ENCODE measurements at regions not wholly inside any gene's neighbourhood (a gene's known extent, or its start where the extent isn't known, plus 50 kb on each side); places are given as distances from the start of the nearest gene placed in this dataset.

DNA sequence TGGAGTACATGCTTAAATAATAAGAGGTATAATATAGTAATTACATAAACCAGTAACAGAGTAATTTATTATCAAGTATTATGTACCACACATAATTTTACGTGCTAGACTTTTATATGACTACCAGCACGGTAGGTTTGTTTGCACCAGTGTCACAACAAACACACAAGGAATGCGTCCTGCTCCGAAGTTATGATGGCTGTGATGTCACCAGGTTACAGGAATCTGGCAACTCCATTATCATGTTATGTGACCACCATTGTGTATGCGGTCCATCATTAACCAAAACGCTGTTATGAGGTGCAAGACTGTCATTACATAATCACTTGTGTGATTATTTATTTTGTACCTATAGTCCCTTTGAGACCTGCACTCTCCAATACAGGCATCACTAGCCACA is 235.2 kb upstream of the PMEPA1 start:
- no peak for DNase-seq (ENCODE audit: low read depth in 2 of 2)

DNA sequence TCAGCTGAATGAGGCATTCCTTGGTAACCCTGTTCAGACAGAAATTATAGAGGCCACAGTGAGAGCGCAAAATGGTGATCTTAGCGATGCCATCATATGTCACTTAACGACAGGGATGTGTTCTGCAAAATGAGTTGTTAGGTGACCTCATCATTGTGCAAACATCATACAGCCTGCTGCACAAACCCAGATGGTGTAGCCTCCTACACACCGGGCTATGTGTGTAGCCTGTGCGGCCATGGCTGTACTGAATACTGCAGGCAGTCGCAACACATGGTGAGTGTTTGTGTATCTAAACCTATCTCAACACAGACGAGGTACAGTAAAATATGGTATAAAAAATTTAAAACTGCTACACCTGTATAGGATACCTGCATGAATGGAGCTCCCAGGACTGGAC is 234.1 kb upstream of the PMEPA1 start:
- DNase-seq (ENCODE audit: low read depth in 2 of 2): no peak

DNA sequence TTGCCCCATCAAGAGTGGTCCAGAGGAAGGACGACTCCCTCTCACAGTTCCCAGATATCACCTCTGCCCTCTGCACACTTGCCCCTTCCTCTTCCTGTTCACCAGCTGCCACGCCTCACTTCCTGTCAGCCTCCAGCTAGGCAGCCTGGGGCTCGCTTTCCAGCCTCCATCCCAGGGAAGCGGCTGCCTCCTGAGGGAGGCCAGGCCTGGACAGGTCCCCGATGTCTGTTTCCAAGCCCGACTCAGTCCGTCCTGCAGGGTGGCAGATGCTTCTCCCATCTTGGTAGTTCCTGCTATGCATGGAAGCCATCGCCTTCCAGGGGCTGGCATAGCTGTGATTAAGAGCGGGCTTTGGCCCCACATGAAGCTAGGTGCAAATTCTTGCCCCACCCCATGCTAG is 233.5 kb upstream of the PMEPA1 start:
- no peak for DNase-seq (ENCODE audit: low read depth in 2 of 2)

DNA sequence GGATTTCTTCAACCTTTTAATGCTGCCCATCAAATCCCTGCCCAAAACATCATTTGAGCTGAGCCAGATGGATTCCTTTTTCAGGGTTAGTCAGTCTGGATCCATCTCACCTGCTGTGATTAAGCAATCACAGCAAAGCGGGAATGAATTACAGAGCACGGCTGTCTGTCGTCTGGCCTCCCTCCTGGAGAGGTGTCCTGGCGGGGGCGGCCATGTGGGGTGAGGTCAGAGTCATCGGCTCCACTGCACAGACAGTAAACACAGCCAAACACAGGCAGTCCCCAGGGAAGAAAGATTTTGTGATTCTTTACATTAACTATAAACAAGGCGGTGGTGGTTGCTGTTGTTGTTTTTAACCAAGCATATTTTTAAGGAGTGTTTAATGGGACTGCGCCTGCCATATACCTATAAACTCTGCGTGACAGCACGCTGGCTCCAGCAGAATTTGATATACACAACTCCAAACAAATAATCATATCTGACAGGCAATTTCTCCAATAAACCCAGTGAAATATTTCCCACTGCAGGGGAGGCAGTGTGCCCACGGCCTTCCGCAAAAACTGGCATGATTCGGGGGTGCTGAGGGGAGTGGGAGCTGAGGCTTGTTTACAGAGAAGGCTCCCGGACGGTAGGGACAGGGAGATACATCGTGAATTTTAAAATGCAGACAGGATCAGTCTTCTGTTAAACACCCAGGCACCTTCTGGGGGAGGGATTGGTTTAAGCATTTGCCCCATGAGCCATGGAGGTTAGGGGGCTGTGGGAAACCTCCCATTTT is 232.0 kb upstream of the PMEPA1 start:
- DNase-seq (ENCODE audit: low read depth in 2 of 2): no peak

DNA sequence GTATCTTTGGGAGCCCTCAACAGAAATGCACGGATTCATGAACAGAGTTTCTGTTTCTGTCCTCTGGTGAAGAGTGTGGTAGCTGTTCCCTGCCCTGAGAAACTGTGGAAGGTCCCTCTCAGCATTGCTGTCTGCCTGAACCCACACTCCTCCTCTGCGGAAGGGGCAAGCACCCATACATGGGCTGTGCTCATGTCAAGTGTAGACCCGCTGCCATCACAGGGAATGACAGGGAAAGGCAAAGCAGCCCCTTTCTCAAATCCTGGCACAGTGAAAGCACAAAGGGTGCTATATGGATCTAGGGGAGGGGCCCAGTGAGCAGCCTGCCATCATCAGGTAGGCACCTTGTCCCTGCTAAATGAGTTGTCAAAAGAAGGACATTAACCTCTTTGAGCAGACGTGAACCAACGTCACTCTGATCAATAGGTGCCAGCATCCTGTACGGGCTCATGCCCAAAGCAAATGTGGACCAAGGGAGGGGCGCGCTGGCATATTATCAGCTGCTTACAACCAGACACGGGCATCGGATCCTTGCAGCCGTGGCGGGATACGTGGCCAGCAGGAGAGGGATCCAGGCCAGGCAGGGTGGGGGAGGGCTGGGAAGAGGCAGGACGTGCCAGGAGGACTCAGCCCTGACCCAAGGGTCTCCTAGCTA is 231.2 kb upstream of the PMEPA1 start:
- no peak for DNase-seq (ENCODE audit: low read depth in 2 of 2)

DNA sequence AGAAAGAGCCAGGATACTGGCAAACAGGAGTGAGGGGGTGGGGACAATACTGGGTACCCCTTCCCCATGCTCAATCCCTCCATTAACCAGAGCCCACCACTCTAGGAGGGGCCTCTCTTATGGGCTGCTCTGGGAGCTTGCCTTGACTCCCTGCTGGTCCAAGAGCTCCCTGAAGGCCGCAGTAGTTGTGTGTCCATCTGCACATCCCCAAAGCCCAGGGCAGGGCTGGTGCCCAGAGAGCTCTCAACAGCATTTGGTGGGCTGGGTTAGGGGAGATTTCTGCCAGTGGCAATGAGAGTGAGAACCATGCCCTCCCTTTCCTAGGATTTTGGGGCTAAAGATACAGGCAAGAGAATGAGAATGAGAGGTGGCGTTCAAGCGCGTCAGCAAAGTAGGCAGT is 230.6 kb upstream of the PMEPA1 start:
- no peak for DNase-seq (ENCODE audit: low read depth in 2 of 2)

DNA sequence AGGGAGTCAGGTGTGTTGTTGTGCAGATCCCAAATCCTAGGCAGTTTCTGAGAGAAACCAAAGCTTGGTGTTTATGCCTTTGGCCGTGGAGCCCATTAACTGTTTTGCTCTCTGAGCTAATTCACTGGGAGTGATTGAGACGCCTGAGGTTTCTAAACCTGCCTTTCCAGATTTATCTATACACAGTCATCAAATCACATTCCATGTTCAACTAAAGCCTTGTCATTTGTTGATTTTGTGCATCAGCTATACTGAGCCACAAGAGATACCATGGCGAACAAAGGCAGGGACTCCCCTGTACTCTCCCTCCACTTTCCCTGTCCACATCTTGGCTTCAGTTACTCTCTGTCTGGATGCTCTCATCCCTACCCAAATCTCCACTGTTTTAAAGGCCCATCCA is 229.7 kb upstream of the PMEPA1 start:
- DNase-seq (ENCODE audit: low read depth in 2 of 2): no peak

DNA sequence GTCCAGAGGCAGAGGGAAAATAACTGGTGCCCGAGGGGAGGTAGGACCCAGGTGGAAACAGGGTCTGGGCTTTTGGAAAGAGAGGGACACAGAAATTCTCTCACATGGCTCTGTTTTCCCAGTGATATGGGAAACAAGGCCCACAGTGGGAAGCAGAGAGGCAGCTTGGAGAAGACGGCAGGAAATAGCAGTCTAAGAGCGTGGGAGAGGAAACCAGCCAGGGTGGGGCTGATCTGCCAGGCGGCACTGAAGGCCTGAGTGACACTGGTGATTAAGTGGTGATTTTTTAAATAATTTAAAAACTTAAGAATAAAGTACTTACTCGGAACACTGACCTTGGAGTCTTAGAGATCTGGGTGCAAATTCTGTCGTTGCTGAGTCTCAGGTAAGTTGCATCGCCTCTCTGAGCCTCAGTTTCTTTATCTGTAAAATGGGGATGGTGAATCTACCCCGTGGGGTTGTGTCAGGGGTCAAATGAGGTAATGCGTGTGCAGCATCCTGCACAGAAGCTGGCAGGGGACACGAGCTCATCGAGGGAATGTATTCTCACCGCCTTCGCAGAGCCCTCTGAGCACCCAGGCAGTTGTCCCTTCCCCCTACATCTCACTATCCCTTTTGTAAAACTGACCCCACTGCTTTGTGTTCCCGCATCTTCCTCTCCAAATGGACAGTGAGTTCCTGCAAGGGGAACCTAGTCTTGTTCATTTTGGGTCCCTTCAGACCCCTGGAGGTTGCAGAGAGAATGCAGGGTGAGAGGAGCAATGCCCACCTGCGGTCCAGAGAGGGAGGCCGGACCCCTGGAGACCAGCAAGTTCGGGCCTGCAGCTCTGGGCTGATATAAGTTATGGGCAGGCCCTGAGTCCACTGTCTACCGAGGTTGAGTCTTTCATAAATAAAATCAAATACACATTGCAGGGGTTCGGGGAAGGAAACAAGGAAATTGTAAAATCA is 228.6 kb upstream of the PMEPA1 start:
- no peak for DNase-seq (ENCODE audit: low read depth in 2 of 2)

DNA sequence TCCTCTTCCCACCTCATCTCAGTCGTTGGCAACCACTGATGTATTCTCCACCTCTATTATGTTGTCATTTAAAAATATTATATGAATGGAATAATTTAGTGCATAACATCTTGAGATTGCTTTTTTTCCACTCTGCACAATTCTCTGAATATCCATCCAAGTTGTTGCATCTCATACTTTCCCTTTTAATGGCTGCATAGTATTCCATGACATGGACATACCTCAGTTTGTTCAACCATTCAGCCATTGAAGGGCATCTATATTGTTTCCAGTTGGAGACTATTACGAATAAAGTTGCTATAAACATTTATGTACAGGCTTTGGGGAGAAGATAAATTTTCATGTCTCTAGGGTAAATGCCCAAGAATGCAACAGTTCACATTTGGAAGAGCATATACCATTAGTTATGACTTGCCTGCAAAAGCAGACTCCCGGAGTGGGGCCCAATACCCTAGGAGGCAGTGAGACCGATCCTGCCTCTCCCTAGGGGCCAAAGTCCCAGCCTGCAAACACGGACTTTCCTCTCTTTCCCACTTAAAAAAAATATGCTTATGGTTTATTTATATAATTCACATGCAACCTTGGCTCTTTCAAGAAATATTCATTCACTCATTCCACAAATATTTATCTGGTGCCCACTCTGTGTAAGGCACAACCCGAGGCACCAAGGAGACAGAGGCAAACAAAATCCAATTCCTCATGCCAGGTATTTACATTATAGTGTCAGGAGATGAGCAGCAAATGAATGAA is 227.0 kb upstream of the PMEPA1 start:
- no peak for DNase-seq (ENCODE audit: low read depth in 2 of 2)

DNA sequence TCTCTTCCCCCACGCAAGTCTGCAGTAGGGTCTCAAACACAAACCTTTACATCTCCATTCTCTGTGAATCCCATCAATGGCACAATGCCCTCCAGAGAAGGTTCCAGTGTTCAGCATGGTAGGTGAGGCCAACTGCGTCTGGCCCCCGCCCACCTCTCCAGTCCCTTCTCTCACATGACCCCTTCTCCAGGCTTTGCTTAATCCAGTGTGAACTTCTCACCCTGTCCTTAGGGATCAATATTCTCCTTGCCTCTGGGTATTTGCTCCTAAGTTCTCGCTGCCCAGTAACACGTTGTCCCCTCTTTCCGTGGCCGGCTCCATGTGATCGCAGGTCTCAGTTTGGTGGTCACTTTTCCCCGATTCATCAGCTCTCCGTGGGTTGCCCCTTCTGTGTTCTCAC is 225.1 kb upstream of the PMEPA1 start:
- DNase-seq (ENCODE audit: low read depth in 2 of 2): no peak

DNA sequence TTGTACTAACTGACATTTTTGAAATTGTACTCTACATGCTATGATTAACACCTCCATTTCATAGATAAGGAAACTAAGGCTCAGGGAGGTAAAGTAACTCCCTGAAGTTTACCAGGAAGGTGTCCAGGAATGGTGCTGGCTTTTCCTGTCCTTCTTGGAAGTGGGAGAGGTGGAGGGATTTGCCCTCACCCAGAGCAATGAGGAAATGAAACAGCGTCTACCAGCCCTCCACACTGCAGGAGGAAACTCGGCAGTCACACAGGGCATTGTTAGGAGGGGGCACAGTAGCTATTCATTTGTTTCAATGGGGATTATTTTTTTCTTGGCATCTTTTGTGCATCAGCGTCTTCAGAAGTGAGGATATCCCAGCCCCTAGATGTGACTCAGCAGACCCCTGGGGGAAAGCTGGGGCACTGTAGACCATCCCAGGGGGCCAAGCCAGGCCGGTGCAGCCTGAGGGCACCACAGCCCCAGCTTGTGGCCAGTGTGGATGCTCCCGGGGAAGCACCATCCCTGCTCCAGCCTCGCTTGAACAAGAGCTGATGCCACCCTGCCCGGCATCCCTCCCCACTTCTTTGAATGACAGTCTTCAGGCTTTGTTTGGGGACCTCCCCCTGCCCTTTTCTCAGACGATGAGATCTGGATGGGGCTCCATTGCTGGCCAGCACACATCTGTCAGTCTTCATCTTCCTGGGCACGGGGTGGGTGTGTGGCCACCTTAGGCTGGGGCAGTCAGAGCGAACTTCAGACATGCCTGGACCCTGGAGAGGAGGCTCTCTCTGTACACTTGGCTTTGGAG is 224.4 kb upstream of the PMEPA1 start:
- DNase-seq (ENCODE audit: low read depth in 2 of 2): no peak

DNA sequence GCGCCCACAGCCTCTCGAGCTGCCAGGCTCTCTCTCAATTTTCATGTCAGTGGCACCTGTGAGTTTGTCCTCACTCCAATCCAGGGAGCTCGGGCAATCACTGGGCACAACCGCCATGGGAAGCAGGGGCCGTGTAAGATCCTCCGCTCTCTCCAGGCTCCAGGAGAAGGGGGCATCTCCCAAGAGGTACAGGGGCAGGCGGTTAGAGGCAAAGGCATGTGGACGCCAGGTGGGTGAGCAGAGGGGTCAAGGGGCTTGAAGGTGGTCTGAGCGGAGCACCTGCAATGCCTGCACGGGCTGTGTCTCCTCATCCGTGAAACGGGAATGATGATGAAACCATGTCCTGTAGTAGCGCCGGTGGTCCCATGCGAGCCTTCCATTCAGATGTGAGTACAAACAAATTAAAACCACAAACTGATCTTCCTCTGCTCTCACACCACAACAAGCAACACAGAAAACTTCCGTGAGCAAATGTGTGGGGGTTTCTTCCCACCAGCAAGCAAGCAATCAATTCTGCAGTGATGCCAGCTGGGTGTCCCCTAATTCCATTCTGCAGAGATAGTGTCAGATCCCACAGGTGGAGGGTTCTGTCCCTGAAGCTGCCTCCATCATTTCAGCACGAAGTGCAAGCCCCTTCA is 222.5 kb upstream of the PMEPA1 start:
- no peak for DNase-seq (ENCODE audit: low read depth in 2 of 2)

DNA sequence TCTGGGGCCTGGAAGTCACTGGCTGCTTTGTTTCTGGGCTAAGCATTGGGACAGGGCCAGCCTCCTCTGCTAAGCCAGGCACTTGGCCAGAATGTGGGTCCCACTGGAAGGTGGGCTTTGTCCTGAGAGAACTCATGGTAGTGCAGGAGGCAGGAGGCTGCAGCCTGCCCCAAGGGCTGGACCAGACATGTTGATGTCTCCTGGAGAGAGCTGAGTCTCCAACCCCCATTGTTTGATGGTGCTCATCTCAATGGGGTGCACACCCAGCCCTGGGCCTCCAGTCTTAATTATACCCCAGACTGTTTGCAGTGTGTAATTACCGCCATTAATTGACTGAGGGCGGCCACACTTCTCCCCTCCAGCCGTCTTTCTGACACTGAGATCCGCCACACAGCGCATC is 220.5 kb upstream of the PMEPA1 start:
- no peak for DNase-seq (ENCODE audit: low read depth in 2 of 2)

DNA sequence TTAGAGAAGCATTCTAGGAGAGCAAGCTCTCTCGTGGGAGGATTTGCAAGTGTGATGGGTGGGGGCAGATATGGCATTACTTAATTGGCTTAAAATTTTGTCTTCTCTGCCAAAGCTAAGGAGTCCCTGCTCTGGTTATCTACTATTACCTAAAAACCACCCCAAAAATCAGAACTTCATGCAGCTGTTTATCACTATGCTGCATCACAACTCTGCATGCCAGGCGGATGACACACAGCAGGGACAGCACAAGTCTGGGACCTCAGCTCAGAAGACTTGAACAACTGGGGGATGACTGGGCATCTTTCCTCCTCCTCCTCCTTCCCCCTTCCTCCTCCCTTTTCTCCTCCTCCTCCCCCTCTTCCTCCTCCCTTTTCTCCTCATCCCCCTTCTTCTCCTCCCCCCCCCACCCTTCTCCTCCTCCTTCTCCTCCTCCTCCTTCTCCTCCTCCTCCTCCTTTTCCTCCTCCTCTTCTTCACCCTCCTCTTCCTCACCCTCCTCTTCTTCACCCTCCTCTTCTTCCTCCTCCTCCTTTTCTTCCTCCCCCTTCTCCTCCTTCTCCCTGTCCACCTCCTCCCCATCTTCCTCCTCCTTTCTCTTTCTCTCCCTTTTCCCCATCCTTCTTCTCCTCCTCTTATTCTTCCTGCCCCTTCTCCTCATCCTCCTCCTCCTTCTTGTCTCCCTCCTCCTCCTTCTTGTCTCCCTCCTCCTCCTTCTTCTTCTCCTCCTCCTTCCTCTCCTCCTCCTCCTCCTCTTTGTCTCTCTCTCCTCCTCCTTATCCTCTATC is 218.6 kb upstream of the PMEPA1 start:
- DNase-seq (ENCODE audit: low read depth in 2 of 2): peak; percentile 31 to 35

DNA sequence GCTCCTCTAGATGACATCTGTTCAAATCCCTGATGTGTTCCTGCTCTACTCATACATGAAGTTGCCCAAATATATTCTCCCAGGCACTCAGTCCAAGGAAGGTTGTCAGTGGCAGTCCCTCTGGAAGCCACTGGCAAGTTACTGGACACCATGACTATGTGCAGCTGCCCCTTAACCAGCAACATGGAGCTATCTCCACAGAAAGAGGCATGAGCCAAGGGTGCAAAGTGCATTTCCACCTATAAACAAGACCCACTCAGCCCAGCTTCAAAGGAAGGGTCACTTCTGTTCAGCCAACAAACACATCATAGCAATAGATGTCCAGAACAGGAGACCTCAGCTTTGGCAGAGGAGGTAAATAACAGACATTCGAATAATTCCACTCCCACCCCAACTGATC is 217.6 kb upstream of the PMEPA1 start:
- no peak for DNase-seq (ENCODE audit: low read depth in 2 of 2)

DNA sequence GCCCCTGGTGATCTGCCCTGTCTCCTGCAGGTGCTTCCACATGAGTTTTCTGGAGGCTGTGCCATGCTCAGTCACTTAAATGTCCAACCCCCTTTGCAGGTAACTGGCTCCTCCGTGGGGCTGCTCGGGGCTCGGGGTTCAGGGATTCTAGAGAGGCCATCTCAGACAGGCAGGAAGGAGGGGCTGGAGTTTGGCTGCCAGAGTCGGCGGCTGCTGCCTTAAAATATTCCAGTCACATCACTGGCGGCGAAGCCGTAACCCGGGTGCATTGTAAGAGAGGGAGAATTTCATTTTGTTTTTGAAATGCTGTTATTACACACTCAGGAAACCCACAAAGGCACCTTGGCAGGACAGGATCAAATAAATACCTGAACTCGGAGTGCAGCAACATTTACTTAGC is 212.9 kb upstream of the PMEPA1 start:
- DNase-seq (ENCODE audit: low read depth in 2 of 2): no peak

DNA sequence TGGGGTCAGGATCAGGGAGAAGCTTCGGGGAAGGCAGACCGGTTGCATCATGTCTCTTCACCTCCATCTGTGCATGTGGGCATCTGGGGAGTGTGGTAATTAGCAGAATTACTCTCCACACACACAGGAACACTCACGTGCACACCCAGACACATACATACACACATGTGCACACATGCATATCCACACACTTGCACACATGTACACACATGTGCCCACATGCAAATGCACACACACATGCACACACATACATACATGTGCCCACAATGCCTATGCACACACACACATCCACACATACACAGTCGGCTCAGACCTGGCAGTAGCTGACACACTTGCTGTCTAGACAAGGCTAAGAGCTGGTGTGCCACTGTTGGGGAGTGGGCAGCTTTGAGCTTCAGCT is 212.3 kb upstream of the PMEPA1 start:
- DNase-seq (ENCODE audit: low read depth in 2 of 2): no peak

DNA sequence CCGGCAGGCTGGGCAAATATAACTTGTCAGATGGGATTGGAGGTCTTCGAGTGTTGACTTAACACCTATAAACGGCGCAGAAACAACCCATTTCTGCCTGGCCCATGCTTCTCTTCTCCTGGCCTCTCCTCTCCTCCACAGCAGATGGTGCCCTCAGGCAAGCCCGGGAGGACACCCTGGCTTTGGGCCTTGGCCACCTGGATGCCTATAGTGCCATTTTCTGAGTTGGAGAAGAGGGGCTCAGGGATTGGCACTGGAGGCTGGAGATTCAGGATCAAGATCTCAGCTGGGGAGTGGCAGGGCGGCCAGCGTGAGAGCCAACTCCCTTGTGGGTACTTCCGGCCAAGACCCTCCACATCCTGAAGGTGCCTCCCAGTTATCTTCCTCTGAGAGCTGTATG is 211.9 kb upstream of the PMEPA1 start:
- no peak for DNase-seq (ENCODE audit: low read depth in 2 of 2)

DNA sequence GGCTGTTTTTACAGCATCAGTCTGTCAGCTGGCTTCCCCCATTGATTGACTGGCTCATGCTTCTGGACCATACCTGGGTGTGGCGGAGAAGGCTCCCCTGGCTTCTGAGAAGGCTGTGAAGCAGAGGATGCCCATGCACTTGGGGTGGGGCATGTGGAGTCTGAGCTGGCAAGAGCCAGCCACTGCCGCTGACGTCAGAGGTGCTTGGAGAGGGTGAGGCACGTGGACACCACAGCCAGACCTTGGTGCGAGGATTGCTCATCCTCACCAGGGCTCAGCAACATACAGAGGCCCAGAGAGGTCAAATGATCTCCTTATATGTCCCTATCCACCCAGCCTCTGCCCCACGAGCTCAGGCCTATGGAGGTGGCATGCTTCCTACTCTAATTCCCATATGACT is 211.2 kb upstream of the PMEPA1 start:
- DNase-seq (ENCODE audit: low read depth in 2 of 2): no peak

DNA sequence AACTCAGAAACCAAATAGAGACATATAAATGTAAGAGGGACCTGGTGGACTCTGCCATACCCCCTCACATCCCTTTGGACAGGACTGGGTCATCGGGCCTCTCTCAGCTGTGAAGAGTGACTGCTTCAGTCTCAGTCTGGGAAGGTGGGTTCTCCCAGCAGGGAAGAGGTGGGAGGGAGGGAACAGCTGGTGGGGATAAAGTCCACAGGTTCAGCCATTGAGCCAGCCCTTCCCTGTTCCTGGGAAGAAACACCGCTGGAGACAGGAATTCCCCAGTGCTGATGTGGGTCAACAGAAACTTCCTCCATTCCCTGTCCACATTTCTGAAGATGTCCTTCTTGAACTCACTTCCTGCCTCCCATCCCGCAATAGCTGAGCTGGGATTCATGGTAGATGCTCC is 209.2 kb upstream of the PMEPA1 start:
- no peak for DNase-seq (ENCODE audit: low read depth in 2 of 2)

All from fibroblast of skin of left quadriceps (primary cell).